Astrocyte (in vitro differentiated cells and primary cell): ENCODE measurements at regions not wholly inside any gene's neighbourhood (a gene's known extent, or its start where the extent isn't known, plus 50 kb on each side); places are given as distances from the start of the nearest gene placed in this dataset.

Experiments
- DNase-seq: peaks from one replicate; pipeline ENCODE4 v3.0.0-alpha.2; 2010; ENCODE audit warnings: low read depth
- FAIRE-seq: peaks from 2 replicates; lab custom pipeline; 2011; peaks lifted over from hg19 to GRCh38; lab: Jason Lieb, UNC
- H2AFZ ChIP-seq: 2 replicates; pipeline ENCODE4 v1.6.0; 2012; ENCODE audit warnings: low read depth, low read length, inconsistent platforms
- H3K27ac ChIP-seq: 2 replicates; pipeline ENCODE4 v1.5.1; 2011; ENCODE audit warnings: low read depth, low read length, inconsistent platforms
- H3K27me3 ChIP-seq: 2 replicates; pipeline ENCODE4 v1.6.0; 2011; ENCODE audit warnings: low read length, inconsistent platforms; ENCODE audit not compliant: insufficient read depth
- H3K36me3 ChIP-seq: 2 replicates; pipeline ENCODE4 v1.5.1; 2011; ENCODE audit warnings: low read length, inconsistent platforms; ENCODE audit not compliant: insufficient read depth
- H3K4me1 ChIP-seq: 2 replicates; pipeline ENCODE4 v1.5.1; 2011; ENCODE audit warnings: low read length, inconsistent platforms; ENCODE audit not compliant: insufficient read depth
- H3K4me2 ChIP-seq: 2 replicates; pipeline ENCODE4 v1.6.0; 2012; ENCODE audit warnings: low read length, inconsistent platforms
- H3K4me3 ChIP-seq: 2 replicates; pipeline ENCODE4 v1.5.1; 2011; ENCODE audit warnings: low read depth, mild to moderate bottlenecking, low read length, inconsistent platforms; ENCODE audit not compliant: insufficient read depth
- H3K79me2 ChIP-seq: 2 replicates; pipeline ENCODE4 v1.6.0; 2012; ENCODE audit warnings: mild to moderate bottlenecking, low read length, inconsistent platforms; ENCODE audit not compliant: insufficient read depth
- H3K9ac ChIP-seq: 2 replicates; pipeline ENCODE4 v1.6.0; 2012; ENCODE audit warnings: mild to moderate bottlenecking, low read length, inconsistent platforms
- H3K9me3 ChIP-seq: 2 replicates; pipeline ENCODE4 v1.5.1; 2012; ENCODE audit warnings: low read depth, mild to moderate bottlenecking, low read length, inconsistent platforms; ENCODE audit not compliant: insufficient read depth
- H4K20me1 ChIP-seq: 2 replicates; pipeline ENCODE4 v1.6.0; 2012; ENCODE audit warnings: low read length, inconsistent platforms; ENCODE audit not compliant: insufficient read depth
- H3K27ac Mint-ChIP-seq: one replicate; pipeline ENCODE4 v1.8.0; 2021; ENCODE audit warnings: mild to moderate bottlenecking, mixed read lengths; ENCODE audit not compliant: unreplicated experiment
- H3K27me3 Mint-ChIP-seq: one replicate; pipeline ENCODE4 v1.8.0; 2021; ENCODE audit warnings: low read depth, mixed read lengths; ENCODE audit not compliant: unreplicated experiment
- H3K36me3 Mint-ChIP-seq: one replicate; pipeline ENCODE4 v1.8.0; 2021; ENCODE audit warnings: low read depth, mixed read lengths; ENCODE audit not compliant: unreplicated experiment
- H3K4me1 Mint-ChIP-seq: one replicate; pipeline ENCODE4 v1.8.0; 2021; ENCODE audit warnings: low read depth, mixed read lengths; ENCODE audit not compliant: unreplicated experiment
- H3K4me3 Mint-ChIP-seq: one replicate; pipeline ENCODE4 v1.8.0; 2021; ENCODE audit warnings: mild to moderate bottlenecking, moderate library complexity, mixed read lengths; ENCODE audit not compliant: unreplicated experiment
- H3K9me3 Mint-ChIP-seq: one replicate; pipeline ENCODE4 v1.8.0; 2021; ENCODE audit warnings: mild to moderate bottlenecking, mixed read lengths; ENCODE audit not compliant: unreplicated experiment
- CTCF ChIP-seq: IDR thresholded peaks from 2 replicates; pipeline ENCODE4 v1.5.1; 2011; ENCODE audit warnings: low read depth, mild to moderate bottlenecking, inconsistent platforms, low read length, moderate library complexity; ENCODE audit not compliant: insufficient read depth
- EZH2 ChIP-seq: IDR thresholded peaks from 2 replicates; pipeline ENCODE4 v1.6.1; 2012; ENCODE audit warnings: mild to moderate bottlenecking, low read length, inconsistent platforms; ENCODE audit not compliant: insufficient read depth

GRCh38 chr4:140237616-140238350, 83.8 kb upstream of the MAML3 start:
- Mint-ChIP-seq H3K4me1 (peaks cover 34% of the 10 kb centered on the region), H3K27ac (peak overlapping the region; percentile 83), H3K4me3 (peak overlapping the region; percentile 70), H3K27me3 (no peaks in the 10 kb centered on the region), H3K9me3 (no peaks in the 10 kb centered on the region), H3K36me3 (no peaks in the 10 kb centered on the region)
- peak overlapping the region; percentile 10 for H3K4me3 ChIP-seq
- peak overlapping the region; percentile 44 for H3K9ac ChIP-seq
- peak overlapping the region; percentile 52 for H3K27ac ChIP-seq
- no peaks in the 10 kb centered on the region for H4K20me1 ChIP-seq
- H3K9me3 ChIP-seq = no peaks in the 10 kb centered on the region
- peak overlapping the region; percentile 65 for H3K4me2 ChIP-seq
- peak overlapping the region; percentile 60 for H2AFZ ChIP-seq
- TF ChIP-seq EZH2 (no peak), CTCF (no peak)
- no peaks in the 10 kb centered on the region for H3K79me2 ChIP-seq
- H3K36me3 ChIP-seq = no peaks in the 10 kb centered on the region
- FAIRE-seq (peak; percentile 74), DNase-seq (peak; percentile 93)
- no peaks in the 10 kb centered on the region for H3K27me3 ChIP-seq
- H3K4me1 ChIP-seq = peaks cover 43% of the 10 kb centered on the region

- no peaks in the 10 kb centered on the region for H3K27me3 ChIP-seq
- TF ChIP-seq EZH2 (no peak), CTCF (no peak)
- H3K4me3 Mint-ChIP-seq = no peak overlapping the region
- peak overlapping the region; percentile 65 for H3K4me2 ChIP-seq
- H3K4me1 ChIP-seq = peaks cover 37% of the 10 kb centered on the region
- H3K9me3 Mint-ChIP-seq = no peaks in the 10 kb centered on the region
- H3K79me2 ChIP-seq = no peaks in the 10 kb centered on the region
- peak overlapping the region; percentile 8 for H2AFZ ChIP-seq
- H3K4me1 Mint-ChIP-seq = peaks cover 30% of the 10 kb centered on the region
- H3K4me3 ChIP-seq = no peak overlapping the region
- no peak overlapping the region for H3K9ac ChIP-seq
- H3K27ac ChIP-seq = peak overlapping the region; percentile 10
- no peaks in the 10 kb centered on the region for H3K9me3 ChIP-seq
- H3K27me3 Mint-ChIP-seq = peaks cover 3% of the 10 kb centered on the region
- H3K36me3 ChIP-seq = no peaks in the 10 kb centered on the region
- no peak for FAIRE-seq
- H3K36me3 Mint-ChIP-seq = no peaks in the 10 kb centered on the region
- no peak for DNase-seq
- H4K20me1 ChIP-seq = no peaks in the 10 kb centered on the region
- peak overlapping the region; percentile 44 for H3K27ac Mint-ChIP-seq
Observed at GRCh38 chr4:140236654-140237169, 82.7 kb upstream of the MAML3 start.

GRCh38 chr4:140234697-140235060, 80.7 kb upstream of the MAML3 start:
- H3K4me3 ChIP-seq = no peak overlapping the region
- no peak for DNase-seq
- no peak for TF ChIP-seq EZH2
- Mint-ChIP-seq H3K4me1 (peaks cover 30% of the 10 kb centered on the region), H3K27ac (no peak overlapping the region), H3K9me3 (no peaks in the 10 kb centered on the region), H3K36me3 (no peaks in the 10 kb centered on the region), H3K27me3 (peaks cover 4% of the 10 kb centered on the region), H3K4me3 (no peak overlapping the region)
- H3K79me2 ChIP-seq = no peaks in the 10 kb centered on the region
- H4K20me1 ChIP-seq = no peaks in the 10 kb centered on the region
- H3K9ac ChIP-seq = no peak overlapping the region
- no peak overlapping the region for H3K27ac ChIP-seq
- H3K4me1 ChIP-seq = peaks cover 37% of the 10 kb centered on the region
- H3K36me3 ChIP-seq = no peaks in the 10 kb centered on the region
- no peak overlapping the region for H2AFZ ChIP-seq
- H3K4me2 ChIP-seq = no peak overlapping the region
- no peaks in the 10 kb centered on the region for H3K9me3 ChIP-seq
- H3K27me3 ChIP-seq = no peaks in the 10 kb centered on the region
- no peak for FAIRE-seq
